H9 (cell line): ENCODE measurements at regions not wholly inside any gene's neighbourhood (a gene's known extent, or its start where the extent isn't known, plus 50 kb on each side); places are given as distances from the start of the nearest gene placed in this dataset.
A peak's percentile ranks its signal among the peaks of the same experiment; 100 is the strongest.

ENCODE experiments used
- DNase-seq: peaks from one replicate; pipeline ENCODE4 v3.0.0-alpha.2; 2017
- H2AFZ ChIP-seq: one replicate; pipeline ENCODE4 v1.6.1; 2013; ENCODE audit warnings: mild to moderate bottlenecking, low read length, control low read depth, moderate library complexity
- H2AK5ac ChIP-seq: 2 replicates; pipeline ENCODE4 v1.6.1; 2013; ENCODE audit warnings: low read length, control low read depth, mixed read lengths; ENCODE audit not compliant: insufficient read length
- H2BK120ac ChIP-seq: one replicate; pipeline ENCODE4 v1.6.1; 2013; ENCODE audit warnings: low read depth, mild to moderate bottlenecking, low read length, control low read depth, inconsistent platforms; ENCODE audit not compliant: poor library complexity, severe bottlenecking
- H2BK12ac ChIP-seq: 2 replicates; pipeline ENCODE4 v1.6.1; 2013; ENCODE audit warnings: low read length, control low read depth, mixed read lengths, low read depth; ENCODE audit not compliant: insufficient read length
- H2BK15ac ChIP-seq: 2 replicates; pipeline ENCODE4 v1.6.1; 2013; ENCODE audit warnings: low read depth, low read length, control low read depth
- H2BK20ac ChIP-seq: one replicate; pipeline ENCODE4 v1.6.1; 2013; ENCODE audit warnings: low read depth, mild to moderate bottlenecking, low read length, control low read depth, inconsistent platforms; ENCODE audit not compliant: poor library complexity, severe bottlenecking
- H2BK5ac ChIP-seq: 2 replicates; pipeline ENCODE4 v1.6.1; 2013; ENCODE audit warnings: low read length, control low read depth, mixed read lengths; ENCODE audit not compliant: insufficient read length
- H3K14ac ChIP-seq: 2 replicates; pipeline ENCODE4 v1.6.1; 2013; ENCODE audit warnings: low read length, control low read depth; ENCODE audit not compliant: insufficient read depth
- H3K18ac ChIP-seq: 2 replicates; pipeline ENCODE4 v1.6.1; 2013; ENCODE audit warnings: low read depth, mild to moderate bottlenecking, mixed read lengths, low read length, control low read depth; ENCODE audit not compliant: insufficient read length
- H3K23ac ChIP-seq: 2 replicates; pipeline ENCODE4 v1.6.1; 2013; ENCODE audit warnings: low read length, control low read depth, mixed read lengths, low read depth; ENCODE audit not compliant: insufficient read length
- H3K23me2 ChIP-seq: 2 replicates; pipeline ENCODE4 v1.6.1; 2013; ENCODE audit warnings: low read depth, mild to moderate bottlenecking, mixed read lengths, low read length, control low read depth; ENCODE audit not compliant: insufficient read length, poor library complexity, severe bottlenecking
- H3K27ac ChIP-seq: 2 replicates; pipeline ENCODE4 v1.5.1; 2013; ENCODE audit warnings: low read length, control low read depth, mixed read lengths, low read depth; ENCODE audit not compliant: insufficient read length
- H3K27me3 ChIP-seq: 2 replicates; pipeline ENCODE4 v1.6.1; 2013; ENCODE audit warnings: low read length, control low read depth, inconsistent platforms; ENCODE audit not compliant: insufficient read depth
- H3K4ac ChIP-seq: 2 replicates; pipeline ENCODE4 v1.6.1; 2013; ENCODE audit warnings: low read depth, mild to moderate bottlenecking, control low read depth, inconsistent platforms, low read length, moderate library complexity
- H3K4me1 ChIP-seq: 2 replicates; pipeline ENCODE4 v1.6.1; 2013; ENCODE audit warnings: low read length, control low read depth, inconsistent platforms; ENCODE audit not compliant: insufficient read depth
- H3K4me2 ChIP-seq: 2 replicates; pipeline ENCODE4 v1.6.1; 2013; ENCODE audit warnings: low read length, control low read depth, mixed read lengths; ENCODE audit not compliant: insufficient read length, insufficient read depth
- H3K56ac ChIP-seq: 2 replicates; pipeline ENCODE4 v1.6.1; 2013; ENCODE audit warnings: low read depth, mild to moderate bottlenecking, mixed read lengths, low read length, control low read depth; ENCODE audit not compliant: insufficient read length
- H3K79me1 ChIP-seq: 2 replicates; pipeline ENCODE4 v1.6.1; 2013; ENCODE audit warnings: low read depth, mild to moderate bottlenecking, moderate library complexity, low read length, control low read depth, inconsistent platforms; ENCODE audit not compliant: insufficient read depth, poor library complexity, severe bottlenecking
- H3K79me2 ChIP-seq: 2 replicates; pipeline ENCODE4 v1.6.1; 2013; ENCODE audit warnings: low read length, control low read depth, inconsistent platforms; ENCODE audit not compliant: insufficient read depth
- H3K9ac ChIP-seq: 2 replicates; pipeline ENCODE4 v1.6.1; 2013; ENCODE audit warnings: low read length, control low read depth, mixed read lengths; ENCODE audit not compliant: insufficient read length; ENCODE audit errors: extremely low read depth
- H3K9me3 ChIP-seq: one replicate; pipeline ENCODE4 v1.6.1; 2013; ENCODE audit warnings: low read depth, low read length, inconsistent platforms; ENCODE audit not compliant: control insufficient read depth
- H3T11ph ChIP-seq: one replicate; pipeline ENCODE4 v1.6.1; 2013; ENCODE audit warnings: mild to moderate bottlenecking, low read length, control low read depth, inconsistent platforms
- H4K20me1 ChIP-seq: one replicate; pipeline ENCODE4 v1.6.1; 2013; ENCODE audit not compliant: control insufficient read depth, insufficient read length, insufficient read depth
- H4K5ac ChIP-seq: 2 replicates; pipeline ENCODE4 v1.6.1; 2013; ENCODE audit warnings: low read depth, mild to moderate bottlenecking, mixed read lengths, low read length, control low read depth; ENCODE audit not compliant: insufficient read length
- H4K8ac ChIP-seq: replicated peaks from 2 replicates; pipeline ENCODE4 v1.6.1; 2013; ENCODE audit warnings: low read length, control low read depth, mixed read lengths, low read depth; ENCODE audit not compliant: insufficient read length
- H4K91ac ChIP-seq: 2 replicates; pipeline ENCODE4 v1.6.1; 2013; ENCODE audit warnings: low read depth, mild to moderate bottlenecking, moderate library complexity, mixed read lengths, low read length, control low read depth; ENCODE audit not compliant: insufficient read length
- H3K27ac Mint-ChIP-seq, 3 experiments: 2 replicates in 2 of 3; 3 replicates in 1 of 3; pipeline ENCODE4 v1.8.0; 2020 to 2021; ENCODE audit warnings: mixed read lengths in 3 of 3, mild to moderate bottlenecking in 1 of 3, moderate library complexity in 1 of 3
- H3K27me3 Mint-ChIP-seq: 2 replicates; pipeline ENCODE4 v1.8.0; 2021; ENCODE audit warnings: low read depth, mild to moderate bottlenecking, moderate library complexity, mixed read lengths
- H3K36me3 Mint-ChIP-seq, 3 experiments: 2 replicates in 2 of 3; 3 replicates in 1 of 3; pipeline ENCODE4 v1.8.0; 2020 to 2021; ENCODE audit warnings: low read depth in 3 of 3, mixed read lengths in 3 of 3; ENCODE audit not compliant: insufficient read depth in 1 of 3
- H3K4me1 Mint-ChIP-seq, 2 experiments: 2 replicates each; pipeline ENCODE4 v1.8.0; 2020; ENCODE audit warnings: mixed read lengths in 2 of 2
- H3K4me3 Mint-ChIP-seq, 2 experiments: 2 replicates in 1 of 2; 3 replicates in 1 of 2; pipeline ENCODE4 v1.8.0; 2020 to 2021; ENCODE audit warnings: mild to moderate bottlenecking in 2 of 2, mixed read lengths in 2 of 2, moderate library complexity in 1 of 2
- H3K9me3 Mint-ChIP-seq, 2 experiments: 2 replicates in 1 of 2; 3 replicates in 1 of 2; pipeline ENCODE4 v1.8.0; 2020; ENCODE audit warnings: mild to moderate bottlenecking in 2 of 2, mixed read lengths in 2 of 2, moderate library complexity in 1 of 2
- WGBS: extraction: QIAGEN DNeasy Blood & Tissue Kit; methylation state at CpG from one replicate; pipeline ENCODE4 v1.1.7; 2013; ENCODE audit warnings: missing lambda C conversion rate, low lambda C conversion rate, mixed read lengths; ENCODE audit not compliant: insufficient read length; ENCODE audit errors: extremely low coverage; 5-methylcytosine and 5-hydroxymethylcytosine counted together
- TF ChIP-seq, protein P1 (sequence below): fragments of 200-600 bp; sonication (generic); conservative IDR thresholded peaks from 3 replicates; pipeline ENCODE4 v1.8.0; 2021; ENCODE audit warnings: antibody characterized with exemption, mild to moderate bottlenecking

- Histone ChIP-seq H3K9me3 (no peaks in the 10 kb centered on the region), H4K8ac (no peak overlapping the region), H3K27ac (no peak overlapping the region), H3K23me2 (no peaks in the 10 kb centered on the region), H3K27me3 (no peaks in the 10 kb centered on the region), H2AK5ac (no peak overlapping the region), H3K4me1 (no peaks in the 10 kb centered on the region; the same call in 1 of the 2 replicates), H2AFZ (no peak overlapping the region), H4K91ac (no peak overlapping the region), H2BK120ac (no peak overlapping the region), H2BK15ac (no peak overlapping the region), H3K4me2 (no peak overlapping the region), H2BK5ac (no peak overlapping the region), H3K23ac (no peak overlapping the region), H3K4ac (no peak overlapping the region), H3K18ac (no peak overlapping the region), H3T11ph (no peak overlapping the region), H3K79me1 (no peaks in the 10 kb centered on the region), H4K5ac (no peak overlapping the region), H3K14ac (no peak overlapping the region), H3K79me2 (no peaks in the 10 kb centered on the region), H2BK12ac (no peak overlapping the region), H3K9ac (no peak overlapping the region), H3K56ac (no peak overlapping the region), H2BK20ac (no peak overlapping the region), H4K20me1 (no peaks in the 10 kb centered on the region)
- TF ChIP-seq, protein P1, sequence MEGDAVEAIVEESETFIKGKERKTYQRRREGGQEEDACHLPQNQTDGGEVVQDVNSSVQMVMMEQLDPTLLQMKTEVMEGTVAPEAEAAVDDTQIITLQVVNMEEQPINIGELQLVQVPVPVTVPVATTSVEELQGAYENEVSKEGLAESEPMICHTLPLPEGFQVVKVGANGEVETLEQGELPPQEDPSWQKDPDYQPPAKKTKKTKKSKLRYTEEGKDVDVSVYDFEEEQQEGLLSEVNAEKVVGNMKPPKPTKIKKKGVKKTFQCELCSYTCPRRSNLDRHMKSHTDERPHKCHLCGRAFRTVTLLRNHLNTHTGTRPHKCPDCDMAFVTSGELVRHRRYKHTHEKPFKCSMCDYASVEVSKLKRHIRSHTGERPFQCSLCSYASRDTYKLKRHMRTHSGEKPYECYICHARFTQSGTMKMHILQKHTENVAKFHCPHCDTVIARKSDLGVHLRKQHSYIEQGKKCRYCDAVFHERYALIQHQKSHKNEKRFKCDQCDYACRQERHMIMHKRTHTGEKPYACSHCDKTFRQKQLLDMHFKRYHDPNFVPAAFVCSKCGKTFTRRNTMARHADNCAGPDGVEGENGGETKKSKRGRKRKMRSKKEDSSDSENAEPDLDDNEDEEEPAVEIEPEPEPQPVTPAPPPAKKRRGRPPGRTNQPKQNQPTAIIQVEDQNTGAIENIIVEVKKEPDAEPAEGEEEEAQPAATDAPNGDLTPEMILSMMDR: no peak
- H3K36me3 Mint-ChIP-seq: no peaks in the 10 kb centered on the region
- no peaks in the 10 kb centered on the region for H3K9me3 Mint-ChIP-seq
- peaks cover 3 to 6% of the 10 kb centered on the region in 2 experiments; a peak in 3 of 4 replicates for H3K4me1 Mint-ChIP-seq
- H3K4me3 Mint-ChIP-seq: no peak overlapping the region
- H3K27me3 Mint-ChIP-seq: no peaks in the 10 kb centered on the region
- no peak for DNase-seq
- H3K27ac Mint-ChIP-seq: peak overlapping the region in 1 of 3 experiments; percentile 94; a peak in 1 of 7 replicates
- no CpG with 5 or more reads among the region's 2 CpGs for WGBS
Measured at GRCh38 chr4:71283642-71284257, 55.1 kb upstream of the SLC4A4 start.
